Endodermal cell (in vitro differentiated cells): ENCODE measurements at regions not wholly inside any gene's neighbourhood (a gene's known extent, or its start where the extent isn't known, plus 50 kb on each side); places are given as distances from the start of the nearest gene placed in this dataset.

Experiments
- DNase-seq: peaks from one replicate; pipeline ENCODE4 v3.0.0-alpha.2; 2017
- H3K27ac ChIP-seq: 2 replicates; pipeline ENCODE4 v1.5.1; 2013; ENCODE audit warnings: mild to moderate bottlenecking, low read depth, low read length, moderate library complexity
- H3K27me3 ChIP-seq: 2 replicates; pipeline ENCODE4 v1.6.1; 2013; ENCODE audit warnings: mild to moderate bottlenecking, low read length, moderate library complexity; ENCODE audit not compliant: insufficient read depth, control insufficient read depth, poor library complexity, severe bottlenecking
- H3K36me3 ChIP-seq: 2 replicates; pipeline ENCODE4 v1.7.0; 2013; ENCODE audit warnings: mild to moderate bottlenecking, low read length, moderate library complexity; ENCODE audit not compliant: control insufficient read depth, insufficient read depth
- H3K4me1 ChIP-seq: one replicate; pipeline ENCODE4 v1.7.0; 2013; ENCODE audit warnings: low read length; ENCODE audit not compliant: control insufficient read depth, insufficient read depth
- H3K4me3 ChIP-seq: 2 replicates; pipeline ENCODE4 v1.5.1; 2013; ENCODE audit warnings: mild to moderate bottlenecking, low read length, moderate library complexity
- H3K9ac ChIP-seq: 2 replicates; pipeline ENCODE4 v1.6.1; 2013; ENCODE audit warnings: mild to moderate bottlenecking, low read length, moderate library complexity; ENCODE audit not compliant: poor library complexity, severe bottlenecking; ENCODE audit errors: extremely low read depth
- H3K9me3 ChIP-seq: 2 replicates; pipeline ENCODE4 v1.6.1; 2013; ENCODE audit warnings: mild to moderate bottlenecking, low read length, moderate library complexity; ENCODE audit not compliant: control insufficient read depth
- H3K27ac Mint-ChIP-seq: 2 replicates; pipeline ENCODE4 v1.8.0; 2020; ENCODE audit warnings: mixed read lengths
- H3K27me3 Mint-ChIP-seq: 2 replicates; pipeline ENCODE4 v1.8.0; 2021; ENCODE audit warnings: mild to moderate bottlenecking, mixed read lengths; ENCODE audit not compliant: insufficient read depth
- H3K36me3 Mint-ChIP-seq: 2 replicates; pipeline ENCODE4 v1.8.0; 2020; ENCODE audit warnings: low read depth, mixed read lengths
- H3K4me1 Mint-ChIP-seq: 2 replicates; pipeline ENCODE4 v1.8.0; 2020; ENCODE audit warnings: mixed read lengths
- H3K4me3 Mint-ChIP-seq: 2 replicates; pipeline ENCODE4 v1.8.0; 2020; ENCODE audit warnings: mild to moderate bottlenecking, moderate library complexity, mixed read lengths
- H3K9me3 Mint-ChIP-seq: 2 replicates; pipeline ENCODE4 v1.8.0; 2020; ENCODE audit warnings: mild to moderate bottlenecking, mixed read lengths
- CTCF ChIP-seq: fragments of 200-600 bp; sonication (generic); conservative IDR thresholded peaks from 2 replicates; pipeline ENCODE4 v1.5.0; 2021; ENCODE audit warnings: antibody characterized with exemption, mild to moderate bottlenecking
- WGBS, 2 experiments: methylation state at CpG; one replicate each; pipeline versions ENCODE4 v1.1.5 to v1.1.7; 2013; ENCODE audit warnings: missing lambda C conversion rate in 2 of 2, mixed read lengths in 1 of 2; ENCODE audit not compliant: insufficient coverage in 1 of 2, insufficient read length in 1 of 2; 5-methylcytosine and 5-hydroxymethylcytosine counted together

DNA sequence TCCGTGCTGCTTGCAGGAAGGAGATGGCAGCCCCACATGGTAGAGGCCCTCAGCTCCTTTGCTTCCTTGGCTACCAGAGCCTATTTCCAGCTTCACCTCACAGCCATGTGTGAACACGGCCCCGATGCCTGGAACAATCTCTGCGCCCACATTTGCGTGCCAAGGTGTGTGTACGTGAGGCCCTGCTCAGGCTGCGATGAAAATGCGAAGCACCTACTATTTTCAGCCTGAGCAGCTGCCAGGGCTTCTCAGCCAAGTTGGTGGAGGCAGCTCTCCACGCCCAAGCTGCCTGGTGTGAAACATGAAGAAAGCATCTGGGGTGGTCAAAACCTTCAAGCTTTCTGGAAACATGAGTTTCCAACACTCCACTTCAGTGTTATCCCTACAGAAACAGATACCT lies 177.8 kb upstream of the EGLN3 start:
- H3K27me3 Mint-ChIP-seq, result peaks cover 50% of the 10 kb centered on the region
- Histone ChIP-seq H3K27ac (no peak overlapping the region), H3K9me3 (no peaks in the 10 kb centered on the region), H3K36me3 (no peaks in the 10 kb centered on the region), H3K4me3 (no peak overlapping the region), H3K4me1 (no peaks in the 10 kb centered on the region), H3K9ac (no peak overlapping the region), H3K27me3 (peaks cover 3% of the 10 kb centered on the region)
- no peak for TF ChIP-seq CTCF
- no peaks in the 10 kb centered on the region for H3K36me3 Mint-ChIP-seq
- no peaks in the 10 kb centered on the region for H3K9me3 Mint-ChIP-seq
- no peak overlapping the region for H3K4me3 Mint-ChIP-seq
- peaks cover 12% of the 10 kb centered on the region for H3K4me1 Mint-ChIP-seq
- WGBS, 2 experiments, result 91 to 99% methylated on average over 8 to 9 of the region's 9 CpGs
- H3K27ac Mint-ChIP-seq, result no peak overlapping the region
- DNase-seq, result no peak

DNA sequence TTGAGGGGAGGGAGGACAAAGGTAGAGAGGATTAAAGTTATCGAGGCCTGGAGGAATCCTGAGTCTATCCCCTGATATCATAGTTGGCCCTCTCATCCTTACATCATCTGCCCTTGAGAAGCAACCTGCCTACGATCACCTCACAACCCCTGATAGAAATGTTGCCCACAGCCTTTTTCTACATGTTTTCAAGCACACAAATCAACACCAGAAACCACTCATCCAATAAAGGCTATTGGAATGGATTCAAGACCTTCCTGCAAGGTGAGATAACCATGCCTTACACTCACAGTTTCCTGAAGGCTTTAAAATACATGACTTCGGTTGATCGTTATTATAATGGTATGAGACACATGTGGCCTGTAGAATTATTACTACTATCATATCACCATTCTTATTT lies 175.7 kb upstream of the EGLN3 start:
- 94 to 100% methylated on average over 2 to 4 of the region's 4 CpGs for WGBS, 2 experiments
- H3K36me3 Mint-ChIP-seq, result no peaks in the 10 kb centered on the region

GRCh38 chr14:34124585-34124984 lies 173.7 kb upstream of the EGLN3 start:
- Mint-ChIP-seq H3K4me1 (peaks cover 43% of the 10 kb centered on the region), H3K4me3 (no peak overlapping the region), H3K36me3 (no peaks in the 10 kb centered on the region), H3K27ac (no peak overlapping the region), H3K9me3 (no peaks in the 10 kb centered on the region), H3K27me3 (peaks cover 46% of the 10 kb centered on the region)
- DNase-seq, result no peak
- no peaks in the 10 kb centered on the region for H3K9me3 ChIP-seq
- TF ChIP-seq CTCF, result no peak
- H3K27me3 ChIP-seq, result peaks cover 10% of the 10 kb centered on the region
- peaks cover 3% of the 10 kb centered on the region for H3K4me1 ChIP-seq
- H3K4me3 ChIP-seq, result no peak overlapping the region
- no peaks in the 10 kb centered on the region for H3K36me3 ChIP-seq
- H3K9ac ChIP-seq, result no peak overlapping the region
- WGBS, 2 experiments, result 88 to 90% methylated on average over 4 of the region's 4 CpGs
- no peak overlapping the region for H3K27ac ChIP-seq

More for the DNA sequence above, 175.7 kb upstream of the EGLN3 start:
- peaks cover 27% of the 10 kb centered on the region for H3K4me1 Mint-ChIP-seq
- TF ChIP-seq CTCF, result no peak
- no peak overlapping the region for H3K4me3 ChIP-seq
- H3K27me3 ChIP-seq, result peaks cover 10% of the 10 kb centered on the region
- no peaks in the 10 kb centered on the region for H3K9me3 ChIP-seq
- peaks cover 56% of the 10 kb centered on the region for H3K27me3 Mint-ChIP-seq
- no peak overlapping the region for H3K4me3 Mint-ChIP-seq
- no peak overlapping the region for H3K27ac ChIP-seq
- no peak for DNase-seq
- H3K9me3 Mint-ChIP-seq, result no peaks in the 10 kb centered on the region
- no peak overlapping the region for H3K27ac Mint-ChIP-seq
- no peak overlapping the region for H3K9ac ChIP-seq
- H3K4me1 ChIP-seq, result peaks cover 3% of the 10 kb centered on the region
- H3K36me3 ChIP-seq, result no peaks in the 10 kb centered on the region
